ENCODE measurements at regions not wholly inside any gene's neighbourhood (a gene's known extent, or its start where the extent isn't known, plus 50 kb on each side); places are given as distances from the start of the nearest gene placed in this dataset.

- TF ChIP-seq, protein P1, sequence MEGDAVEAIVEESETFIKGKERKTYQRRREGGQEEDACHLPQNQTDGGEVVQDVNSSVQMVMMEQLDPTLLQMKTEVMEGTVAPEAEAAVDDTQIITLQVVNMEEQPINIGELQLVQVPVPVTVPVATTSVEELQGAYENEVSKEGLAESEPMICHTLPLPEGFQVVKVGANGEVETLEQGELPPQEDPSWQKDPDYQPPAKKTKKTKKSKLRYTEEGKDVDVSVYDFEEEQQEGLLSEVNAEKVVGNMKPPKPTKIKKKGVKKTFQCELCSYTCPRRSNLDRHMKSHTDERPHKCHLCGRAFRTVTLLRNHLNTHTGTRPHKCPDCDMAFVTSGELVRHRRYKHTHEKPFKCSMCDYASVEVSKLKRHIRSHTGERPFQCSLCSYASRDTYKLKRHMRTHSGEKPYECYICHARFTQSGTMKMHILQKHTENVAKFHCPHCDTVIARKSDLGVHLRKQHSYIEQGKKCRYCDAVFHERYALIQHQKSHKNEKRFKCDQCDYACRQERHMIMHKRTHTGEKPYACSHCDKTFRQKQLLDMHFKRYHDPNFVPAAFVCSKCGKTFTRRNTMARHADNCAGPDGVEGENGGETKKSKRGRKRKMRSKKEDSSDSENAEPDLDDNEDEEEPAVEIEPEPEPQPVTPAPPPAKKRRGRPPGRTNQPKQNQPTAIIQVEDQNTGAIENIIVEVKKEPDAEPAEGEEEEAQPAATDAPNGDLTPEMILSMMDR (IDR thresholded peaks at IDR 0.05), result no peak
- no peak for TF ChIP-seq POLR2A (IDR thresholded peaks at IDR 0.05)
- TF ChIP-seq POLR2AphosphoS5 (IDR thresholded peaks at IDR 0.05; ENCODE audit: insufficient read depth in 1 of 2, low read depth in 1 of 2), result no peak
Measured at GRCh38 chr2:184169366-184169765, 429.0 kb upstream of the ZNF804A start.

Measured in vagina (tissue), 2 donors.